Kidney capillary endothelial cell (primary cell): ENCODE measurements at regions not wholly inside any gene's neighbourhood (a gene's known extent, or its start where the extent isn't known, plus 50 kb on each side); places are given as distances from the start of the nearest gene placed in this dataset.
"Not testable (repeated sequence)": the region's sequence is repeated elsewhere in the genome, so short reads cannot be mapped to it uniquely, and the experiment has no call there.

Source experiments
- DNase-seq: peaks from one replicate; pipeline ENCODE4 v3.0.0-alpha.2; 2018; ENCODE audit warnings: low spot score

DNA sequence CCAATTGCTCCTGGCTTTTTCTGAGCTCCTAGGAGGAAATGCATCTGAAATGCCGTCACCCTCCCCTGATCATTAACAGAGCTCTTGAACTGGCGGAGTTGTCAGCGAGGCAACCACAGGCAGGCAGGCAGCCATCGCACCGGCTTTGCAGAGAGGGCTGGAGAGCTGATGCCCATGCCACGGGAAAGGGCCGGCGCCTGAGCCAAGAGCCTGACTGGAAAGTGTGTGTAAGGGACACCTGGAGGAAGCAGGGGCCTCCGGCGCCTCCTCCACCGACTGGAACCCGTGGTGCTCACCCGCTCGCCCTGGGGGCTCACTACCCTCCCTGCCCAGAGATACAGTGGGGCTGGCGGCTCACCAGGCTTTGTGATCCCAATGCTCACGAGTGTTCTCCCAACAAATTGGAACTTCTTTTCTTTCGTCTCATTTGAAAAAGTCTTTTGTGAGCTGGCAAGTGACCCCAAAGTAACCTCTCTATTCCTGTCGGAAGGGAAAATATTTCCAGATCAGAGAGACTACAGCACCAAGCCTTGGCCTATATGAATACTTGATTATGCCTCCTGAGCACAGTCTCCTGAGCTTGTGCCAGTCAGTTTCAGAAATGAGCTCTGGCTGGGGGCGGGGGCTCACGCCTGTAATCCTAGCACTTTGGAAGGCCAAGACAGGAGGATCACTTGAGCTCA is 97.7 kb upstream of the SLC25A33 start:
- peak; percentile 21 for DNase-seq

DNA sequence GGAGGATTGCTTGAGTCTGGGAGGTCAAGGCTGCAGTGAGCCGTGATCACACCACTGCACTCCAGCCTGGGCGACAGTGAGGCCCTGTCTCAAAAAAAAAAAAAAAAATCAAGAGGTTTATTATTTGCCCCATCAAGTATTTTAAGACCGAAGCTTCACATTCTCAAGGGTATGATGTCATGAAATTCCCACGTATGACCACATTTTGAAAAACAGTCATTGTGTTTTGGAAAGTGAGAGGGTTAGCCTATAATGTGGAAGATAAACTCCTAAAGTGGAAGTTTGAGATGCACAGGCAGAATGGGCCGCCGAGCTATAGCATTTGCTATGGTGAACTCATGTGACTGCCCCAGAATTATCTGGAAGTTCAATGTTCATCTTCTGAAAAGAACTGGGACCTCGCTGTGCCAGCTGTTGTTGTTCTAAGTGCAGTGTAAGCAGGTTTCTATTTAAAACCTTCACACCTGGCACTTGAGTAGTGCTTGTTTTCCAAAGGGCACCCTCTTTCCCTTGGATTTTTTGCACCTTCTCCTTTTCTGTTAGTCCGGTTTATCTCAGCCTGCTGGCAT is 96.9 kb upstream of the SLC25A33 start:
- no peak for DNase-seq

DNA sequence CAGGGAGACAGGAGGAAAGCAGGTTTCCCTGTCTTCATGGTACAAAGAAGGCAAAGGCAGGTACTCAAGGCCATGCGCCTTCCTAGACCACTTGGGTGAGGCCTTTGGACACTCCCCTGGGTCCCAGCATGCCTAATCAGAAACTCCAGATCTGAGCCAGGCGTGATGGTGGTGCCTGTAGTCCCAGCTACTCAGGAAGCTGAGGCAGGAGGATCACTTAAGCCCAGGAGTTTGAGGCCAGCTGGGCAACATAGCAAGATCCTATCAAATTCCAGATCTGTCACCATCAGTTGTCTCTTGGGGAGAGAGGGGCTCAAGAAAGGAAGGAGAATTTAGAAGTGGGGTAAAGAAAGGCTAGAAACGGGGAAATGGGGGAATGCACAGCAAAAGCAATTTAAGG is 96.3 kb upstream of the SLC25A33 start:
- DNase-seq: no peak

DNA sequence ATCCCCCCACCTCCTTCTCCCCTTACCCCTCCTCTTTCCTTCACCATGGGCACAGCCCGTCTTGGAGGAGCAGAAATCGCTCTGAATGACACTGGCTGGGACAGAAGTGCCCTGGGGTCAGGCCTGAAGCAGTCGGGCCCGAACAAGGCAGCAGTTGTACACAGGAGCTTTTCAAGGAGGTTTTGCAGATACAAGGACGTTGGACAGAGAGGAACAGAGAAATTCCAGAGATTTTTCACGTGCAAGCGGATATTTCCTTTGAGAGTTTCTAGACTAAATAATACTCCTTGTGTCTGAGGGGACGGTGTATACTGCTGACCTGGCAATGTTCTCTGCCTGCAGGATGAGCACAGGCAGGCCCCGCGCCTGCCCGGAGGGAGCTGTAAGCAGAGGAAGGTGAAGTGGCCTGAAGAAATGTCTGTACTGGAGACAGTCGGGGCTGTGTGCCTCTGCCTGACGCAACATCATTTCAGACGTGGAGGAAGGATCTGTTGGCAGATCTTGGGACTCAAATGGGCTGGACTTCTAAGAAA is 95.3 kb upstream of the SLC25A33 start:
- DNase-seq: no peak

DNA sequence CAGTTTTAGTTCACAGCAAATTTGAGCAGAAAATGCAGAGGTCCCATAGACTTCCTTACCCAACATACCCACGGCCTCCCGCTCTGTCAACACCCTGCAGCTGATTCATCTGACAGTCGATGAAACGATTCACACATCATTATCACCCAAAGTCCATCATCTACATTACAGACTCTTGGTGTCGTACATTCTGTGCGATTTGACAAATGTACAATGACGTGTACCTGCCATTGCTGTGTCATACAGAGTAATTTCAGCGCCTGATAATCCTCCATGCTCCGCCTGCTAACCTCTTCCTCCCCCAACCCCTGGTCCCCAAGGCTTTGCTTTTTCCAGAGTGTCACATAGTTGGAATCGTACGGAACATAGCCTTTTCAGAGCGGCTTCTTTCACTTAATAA is 94.7 kb upstream of the SLC25A33 start:
- no peak for DNase-seq

DNA sequence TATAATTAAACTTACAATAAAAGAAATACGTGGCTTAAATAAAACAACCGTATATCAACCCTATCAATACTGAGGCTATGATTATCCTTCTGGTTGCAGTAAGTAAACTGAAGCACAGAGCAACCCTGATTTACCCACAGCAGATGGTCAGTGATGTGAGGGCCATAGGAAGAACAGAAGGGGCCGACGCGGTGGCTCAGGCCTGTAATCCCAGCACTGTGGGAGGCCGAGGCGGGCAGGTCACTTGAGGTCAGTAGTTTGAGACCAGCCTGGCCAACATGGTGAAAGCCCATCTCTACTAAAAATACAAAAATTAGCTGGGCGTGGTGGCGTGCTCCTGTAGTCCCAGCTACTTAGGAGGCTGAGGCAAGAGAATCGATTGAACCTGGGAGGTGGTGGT is 94.2 kb upstream of the SLC25A33 start:
- DNase-seq: not testable (repeated sequence)

DNA sequence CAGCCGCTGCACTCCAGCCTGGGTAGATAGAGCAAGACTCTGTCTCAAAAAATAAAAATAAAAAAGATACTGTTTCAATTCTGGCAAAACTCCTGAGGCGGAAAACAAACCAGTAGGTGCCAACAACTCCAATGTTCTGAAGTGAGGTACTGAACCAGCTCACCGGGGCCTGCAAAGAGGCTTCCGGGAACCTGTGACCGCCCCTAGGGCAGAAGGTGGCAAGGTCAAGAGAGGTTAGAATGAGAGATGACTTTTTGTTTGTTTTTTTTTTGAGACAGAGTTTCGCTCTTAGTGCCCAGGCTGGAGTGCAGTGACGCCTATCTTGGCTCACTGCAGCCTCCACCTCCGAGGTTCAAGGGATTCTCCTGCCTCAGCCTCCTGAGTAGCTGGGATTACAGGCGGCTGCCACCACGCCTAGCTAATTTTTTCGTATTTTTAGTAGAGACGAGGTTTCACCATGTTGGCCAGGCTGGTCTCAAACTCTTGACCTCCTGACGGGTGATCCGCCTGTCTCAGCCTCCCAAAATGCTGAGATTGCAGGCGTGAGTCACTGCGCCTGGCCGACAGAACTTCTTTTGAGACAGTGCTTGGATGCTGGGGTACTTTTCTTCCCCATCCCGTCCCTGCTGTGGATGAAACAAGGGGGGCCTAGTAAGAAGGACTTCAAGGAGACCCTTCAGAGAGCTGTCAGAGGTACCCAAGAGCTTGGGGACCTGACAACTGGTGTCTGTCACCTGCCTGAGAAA is 91.9 kb upstream of the SLC25A33 start:
- no peak for DNase-seq

DNA sequence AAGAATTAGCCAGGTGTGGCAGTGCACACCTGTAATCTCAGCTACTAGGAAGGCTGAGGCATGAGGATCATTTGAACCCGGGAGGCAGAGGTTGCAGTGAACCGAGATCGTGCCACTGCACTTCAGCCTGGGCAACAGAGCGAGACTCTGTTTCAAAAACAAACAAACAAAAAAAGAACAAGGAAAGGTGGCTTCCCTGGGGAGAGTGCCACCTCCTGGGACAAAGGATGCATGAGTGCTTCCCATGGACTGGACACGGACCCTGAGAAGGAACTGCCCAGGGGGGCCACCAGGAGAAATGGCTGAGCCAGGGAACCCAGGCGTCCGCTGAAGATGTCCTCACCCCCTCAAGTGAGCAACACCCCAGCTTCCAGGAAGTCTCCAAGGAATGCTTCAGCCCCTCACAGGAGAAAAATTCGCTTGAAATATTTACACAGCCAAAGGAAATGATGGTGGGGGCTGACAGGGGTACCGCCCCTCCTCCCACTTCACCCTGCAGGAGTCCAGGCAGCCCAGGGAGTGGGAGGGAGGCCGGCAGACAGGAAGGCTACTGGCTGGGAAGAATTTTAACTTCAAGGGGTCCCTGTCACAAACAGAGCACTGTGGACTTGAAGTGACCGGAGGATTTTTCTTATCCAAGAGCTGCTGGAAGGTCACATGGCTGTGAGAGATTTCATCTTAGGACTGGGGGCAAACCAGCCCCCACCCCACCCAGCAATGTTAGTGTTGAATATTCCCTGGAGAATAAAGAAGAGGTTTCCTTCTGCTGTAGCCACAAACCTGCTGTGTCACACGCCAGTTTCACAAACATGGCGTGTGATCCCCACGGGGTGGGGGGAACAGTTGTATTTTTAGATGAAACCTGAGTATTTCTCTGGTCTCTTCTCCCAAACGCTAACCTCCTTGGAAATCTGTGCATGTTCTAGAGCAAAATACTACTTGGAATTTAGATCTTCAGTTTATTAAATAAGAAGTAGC is 90.8 kb upstream of the SLC25A33 start:
- no peak for DNase-seq

DNA sequence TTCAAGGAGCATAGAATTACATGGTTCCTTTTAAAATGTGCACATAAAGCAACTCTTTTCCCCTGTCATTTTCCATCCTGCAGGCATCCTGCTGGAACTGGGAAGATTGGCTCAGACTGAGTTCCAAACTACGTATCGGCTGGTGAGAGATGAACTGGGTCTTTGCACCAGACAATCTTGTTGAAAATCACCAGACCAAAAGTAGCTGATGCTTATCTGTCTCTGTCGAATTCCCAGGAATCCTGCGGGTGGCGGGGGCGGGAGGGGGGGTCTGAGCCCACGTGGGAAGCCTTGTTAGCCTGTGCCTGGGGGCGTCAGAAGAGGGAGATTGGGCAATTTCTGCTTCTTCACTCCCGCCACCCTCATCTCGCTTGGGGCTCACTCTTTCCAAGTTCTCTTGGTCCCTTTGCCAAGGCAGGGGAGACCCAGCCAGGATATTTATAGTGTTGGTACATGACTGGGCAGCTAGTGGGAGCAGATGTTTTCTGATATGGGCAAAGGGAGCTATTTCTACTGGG is 90.1 kb upstream of the SLC25A33 start:
- no peak for DNase-seq

DNA sequence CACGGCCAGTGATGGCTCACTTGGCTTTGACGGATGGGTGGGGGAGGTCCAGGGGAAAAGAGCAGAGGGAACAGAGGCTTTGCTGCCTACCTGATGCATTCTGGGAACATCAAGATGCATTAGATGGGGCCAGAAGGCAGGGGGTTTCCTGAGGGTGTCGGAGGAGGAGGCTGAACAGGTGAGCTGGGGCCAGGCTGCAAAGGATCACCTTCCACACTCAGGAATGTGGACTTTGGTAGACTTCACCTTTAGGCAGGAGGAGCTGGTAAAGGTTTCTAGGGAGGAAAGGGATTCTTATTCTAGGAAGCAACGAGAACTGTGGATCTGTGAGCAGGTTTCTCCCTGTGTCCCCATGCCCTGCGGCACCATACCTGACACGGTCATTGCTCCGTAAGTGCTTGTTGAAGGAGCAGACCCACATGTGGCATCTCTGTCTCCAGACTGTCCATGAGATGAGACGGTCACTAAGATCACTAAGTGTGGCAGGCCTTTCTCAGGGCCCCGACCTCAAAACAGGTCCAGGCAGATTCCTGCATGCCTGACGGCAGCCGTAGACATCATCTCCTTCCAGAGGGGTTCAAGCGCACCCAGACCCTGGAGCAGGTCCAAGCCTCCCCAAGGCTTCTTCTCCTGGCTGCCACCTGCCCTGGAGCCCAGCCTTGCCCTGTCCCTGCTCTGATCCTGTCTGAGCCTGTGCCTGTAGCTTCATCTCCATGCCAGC is 89.1 kb upstream of the SLC25A33 start:
- no peak for DNase-seq

DNA sequence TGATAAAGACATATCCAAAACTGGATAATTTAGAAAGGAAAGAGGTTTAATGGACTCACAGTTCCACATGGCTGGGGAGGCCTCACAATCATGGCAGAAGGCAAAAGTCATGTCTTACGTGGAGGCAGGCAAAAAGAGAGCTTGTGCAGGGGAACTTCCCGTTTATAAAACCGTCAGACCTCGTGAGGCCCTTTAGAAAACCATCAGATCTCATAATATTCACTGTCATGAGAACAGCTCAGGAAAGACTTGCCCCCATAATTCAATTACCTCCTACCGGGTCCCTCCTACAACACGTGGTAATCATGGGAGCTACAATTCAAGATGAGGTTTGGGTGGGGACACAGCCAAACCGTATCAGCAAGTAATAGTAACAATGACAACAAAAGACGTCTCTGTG is 88.2 kb upstream of the SLC25A33 start:
- no peak for DNase-seq

DNA sequence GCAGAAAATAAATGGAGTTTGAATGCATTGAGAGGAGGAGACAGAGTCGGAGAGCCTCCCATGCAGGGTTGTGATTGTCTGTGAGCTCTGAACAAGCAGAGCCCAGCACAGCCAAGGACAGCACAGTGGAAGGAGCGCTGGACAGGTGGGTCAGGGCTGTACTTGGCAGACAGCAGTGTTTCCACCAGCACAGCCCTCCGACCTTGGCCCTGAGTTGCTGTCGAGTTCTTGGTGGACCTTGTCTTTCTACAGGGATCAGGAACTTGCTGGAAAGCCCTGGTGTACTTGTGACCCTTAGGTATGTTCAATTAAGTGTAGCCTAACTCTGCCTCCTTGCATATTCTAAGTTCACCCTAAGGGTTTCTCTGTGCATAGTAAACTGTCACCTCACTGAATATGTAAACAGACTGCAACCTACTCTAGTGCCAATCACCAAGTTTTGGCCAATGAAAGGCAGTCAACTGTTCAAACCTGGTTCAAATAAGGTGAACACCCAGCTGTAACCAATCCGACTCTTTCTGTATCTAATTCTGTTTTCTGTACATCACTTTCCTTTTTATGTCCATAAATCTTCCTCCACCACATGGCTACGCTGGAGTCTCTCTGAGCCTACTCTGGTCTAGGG is 86.6 kb upstream of the SLC25A33 start:
- DNase-seq: no peak

DNA sequence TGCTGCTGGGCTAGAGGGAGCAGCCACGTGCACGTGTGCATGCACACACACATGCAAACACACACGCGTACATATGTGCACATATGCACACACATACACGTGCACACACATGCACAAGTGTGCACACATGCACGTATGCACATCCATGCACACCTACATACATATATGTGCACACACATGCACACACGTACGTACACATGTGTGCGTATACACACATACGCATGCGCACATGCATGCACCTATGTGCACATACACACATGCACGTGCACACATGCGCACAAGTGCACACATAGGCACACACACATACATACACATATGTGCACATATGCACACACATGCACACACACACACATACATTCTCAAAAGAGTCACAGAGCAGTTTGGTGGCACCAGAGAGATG is 85.9 kb upstream of the SLC25A33 start:
- DNase-seq: no peak

DNA sequence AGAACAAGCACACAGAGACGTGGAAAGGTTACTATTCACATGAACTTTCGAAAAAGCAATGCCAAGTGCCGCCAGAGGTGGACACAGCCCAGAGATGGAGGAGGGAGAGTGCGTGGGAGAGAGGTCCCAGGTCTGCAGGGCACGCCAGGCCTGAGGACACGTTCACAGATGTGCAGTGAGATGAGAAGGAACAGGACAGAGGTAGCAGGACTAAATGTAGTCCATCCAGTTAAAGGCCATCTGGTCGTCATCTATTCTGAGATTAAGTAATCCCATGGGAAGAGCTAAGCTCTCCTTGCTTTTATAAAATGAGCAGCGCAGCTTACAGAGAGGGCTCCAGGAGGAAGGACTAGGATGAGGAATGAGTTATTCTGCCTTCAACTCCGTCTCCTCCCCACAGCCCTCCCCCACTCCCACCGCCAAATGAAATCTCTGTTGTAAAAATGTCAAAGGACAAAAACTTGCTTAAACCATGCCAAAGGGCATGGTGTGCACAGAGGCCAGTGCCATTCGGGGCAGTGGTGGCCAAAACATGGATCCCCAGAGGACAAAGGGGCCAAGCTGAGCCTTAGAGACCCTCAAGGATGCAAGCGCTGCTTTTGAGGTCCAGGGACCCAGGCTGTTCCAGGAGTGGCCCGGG is 85.4 kb upstream of the SLC25A33 start:
- no peak for DNase-seq

DNA sequence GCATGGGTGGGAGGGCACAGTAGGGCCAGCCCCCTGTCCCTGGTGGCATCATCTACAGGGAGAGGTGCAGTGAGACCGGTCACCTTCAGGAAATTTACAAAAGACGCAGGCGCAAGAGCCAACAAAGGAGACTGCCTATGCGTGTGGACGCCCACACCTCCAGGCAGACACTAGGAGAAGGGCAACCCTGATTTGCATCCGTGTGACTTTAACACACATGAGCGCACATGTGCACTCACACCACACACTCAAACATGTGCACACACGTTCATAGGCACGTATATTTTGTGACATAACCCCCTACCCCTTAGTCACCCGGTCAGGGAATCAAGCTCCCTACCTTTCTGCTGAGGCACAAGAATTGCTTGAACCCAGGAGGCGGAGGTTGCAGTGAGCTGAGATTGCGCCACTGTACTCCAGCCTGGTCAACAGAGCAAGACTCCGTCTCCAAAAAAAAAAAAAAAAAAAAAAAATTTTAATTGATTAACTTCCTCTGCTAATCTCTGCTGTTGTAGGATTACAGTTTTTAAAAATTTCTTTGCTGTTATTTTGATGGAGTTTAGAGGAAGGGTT is 84.7 kb upstream of the SLC25A33 start:
- no peak for DNase-seq

DNA sequence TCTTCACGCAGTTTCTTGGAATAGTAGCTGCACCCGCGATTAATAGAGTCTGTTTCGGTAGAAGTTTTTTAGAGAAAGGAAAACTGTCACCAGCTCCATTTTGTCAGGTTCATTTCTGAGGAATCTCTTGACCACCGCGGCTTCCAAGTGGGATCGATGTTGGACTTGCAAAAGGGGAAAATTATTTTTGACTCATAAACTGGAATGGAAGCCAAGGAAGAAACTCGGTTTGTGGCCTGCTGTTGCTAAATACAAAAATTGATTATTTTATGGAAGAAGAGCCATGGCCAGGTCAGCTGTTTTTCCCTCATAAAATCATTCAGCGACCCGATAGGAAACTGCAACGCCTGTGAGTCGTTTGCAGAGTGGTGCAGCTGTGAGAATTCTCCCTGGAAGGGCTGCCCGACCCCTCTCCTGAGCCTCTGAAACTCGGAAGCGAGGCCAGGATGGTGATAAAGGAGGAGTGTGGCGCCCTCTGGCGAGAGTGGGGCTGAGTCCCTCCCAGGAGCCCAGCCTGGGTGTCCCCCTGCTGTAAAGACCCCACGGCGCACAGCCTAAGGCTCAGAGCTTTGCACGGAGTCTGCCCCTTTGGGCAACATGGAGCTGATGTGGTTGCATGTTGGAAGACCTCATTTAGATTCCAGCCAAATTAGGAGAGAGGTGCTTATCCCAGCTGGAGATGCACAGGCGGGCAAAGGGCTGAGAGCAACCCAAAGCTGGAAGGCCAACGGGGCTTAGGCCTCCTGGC is 83.6 kb upstream of the SLC25A33 start:
- DNase-seq: peak; percentile 55

DNA sequence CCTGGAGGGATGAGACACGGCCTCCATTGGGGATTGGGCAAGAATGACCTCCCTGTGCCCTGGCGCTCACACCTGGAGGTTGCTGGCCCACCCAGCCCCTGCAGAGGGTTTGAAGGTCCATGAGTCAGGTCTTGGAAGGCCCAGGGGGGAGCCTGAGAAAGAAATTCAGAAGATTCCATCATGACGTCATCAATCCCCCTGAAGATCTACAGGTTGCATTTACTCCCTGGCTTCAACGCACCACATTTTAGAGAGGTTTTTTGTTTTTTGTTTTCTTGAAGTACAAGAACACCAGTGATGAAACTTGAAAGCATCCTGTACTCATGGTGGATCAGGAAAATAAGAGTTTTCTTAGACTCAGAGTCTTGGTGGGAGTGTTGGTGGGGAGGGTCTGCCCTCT is 82.4 kb upstream of the SLC25A33 start:
- DNase-seq: no peak

DNA sequence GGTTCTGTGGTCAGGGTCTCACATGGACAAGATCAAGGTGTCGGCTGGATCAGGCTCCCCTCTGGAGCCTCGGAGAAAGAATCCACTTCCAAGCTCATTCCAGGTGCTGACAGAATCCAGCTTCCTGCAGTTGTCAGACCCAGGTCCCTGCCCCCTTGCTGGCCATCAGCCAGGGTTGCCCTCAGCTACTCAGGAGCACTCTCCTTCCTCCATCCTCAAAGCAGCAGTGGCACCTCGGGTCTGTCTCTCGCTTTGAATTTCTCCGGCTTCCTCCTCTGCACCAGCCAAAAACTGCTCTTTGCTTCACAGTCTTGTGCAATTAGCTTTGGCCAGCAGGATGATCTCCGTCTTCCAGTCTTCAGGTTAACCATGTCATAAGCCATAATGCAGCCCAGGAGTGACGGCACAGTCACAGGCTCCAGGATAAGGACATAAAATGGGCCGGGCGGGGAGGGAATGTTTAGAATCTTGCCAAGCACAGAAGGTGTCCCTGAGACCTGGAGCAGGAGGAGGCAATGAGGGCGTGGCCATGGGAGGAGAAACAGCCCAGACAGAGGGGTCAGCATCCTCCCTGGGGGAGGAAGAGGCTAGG is 79.4 kb upstream of the SLC25A33 start:
- DNase-seq: no peak

DNA sequence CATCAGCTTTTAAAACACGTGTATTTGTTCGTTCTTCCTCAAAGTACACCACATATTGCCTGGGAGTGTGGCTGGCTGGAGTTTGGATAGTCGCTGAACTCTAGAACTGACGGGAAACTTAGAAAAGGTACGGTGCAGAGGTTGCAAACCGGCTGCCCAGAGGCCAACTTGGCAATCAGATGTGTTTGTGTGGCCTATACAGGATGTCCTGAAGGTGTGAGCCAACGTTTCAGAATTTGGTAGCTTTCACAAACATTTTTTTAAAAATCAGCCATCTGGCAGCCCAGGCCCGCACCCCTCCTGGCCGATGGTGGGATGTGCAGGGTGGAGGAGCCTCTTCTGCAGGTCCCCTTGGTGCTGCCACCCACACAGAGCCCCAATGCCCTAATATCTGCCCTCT is 73.6 kb upstream of the SLC25A33 start:
- DNase-seq: no peak
